GM18868 (cell line): ENCODE measurements at regions not wholly inside any gene's neighbourhood (a gene's known extent, or its start where the extent isn't known, plus 50 kb on each side); places are given as distances from the start of the nearest gene placed in this dataset.

ENCODE experiments used
- ATAC-seq: cut with Tn5 transposase; IDR thresholded peaks from one replicate; pipeline ENCODE4 v1.9.1; 2021; ENCODE audit warnings: mild to moderate bottlenecking, moderate library complexity; ENCODE audit not compliant: unreplicated experiment

GRCh38 chr20:48195121-48195870 lies 410.0 kb upstream of the SULF2 start:
- no peak for ATAC-seq

- no peak for ATAC-seq
Observed at GRCh38 chr20:48194583-48194982, 409.3 kb upstream of the SULF2 start.

- ATAC-seq, result no peak
Observed at GRCh38 chr20:48193627-48194425, 408.5 kb upstream of the SULF2 start.

GRCh38 chr20:48192109-48192508 lies 406.8 kb upstream of the SULF2 start:
- no peak for ATAC-seq

- no peak for ATAC-seq
Observed at GRCh38 chr20:48191200-48191599, 405.9 kb upstream of the SULF2 start.

GRCh38 chr20:48190757-48191156 lies 405.5 kb upstream of the SULF2 start:
- ATAC-seq, result no peak

GRCh38 chr20:48189181-48189580 lies 403.9 kb upstream of the SULF2 start:
- no peak for ATAC-seq

- no peak for ATAC-seq
Observed at GRCh38 chr20:48187851-48188250, 402.6 kb upstream of the SULF2 start.

- no peak for ATAC-seq
Observed at GRCh38 chr20:48186915-48187314, 401.6 kb upstream of the SULF2 start.

GRCh38 chr20:48186447-48186846 lies 401.2 kb upstream of the SULF2 start:
- ATAC-seq, result no peak

- no peak for ATAC-seq
Observed at GRCh38 chr20:48184229-48184628, 398.9 kb upstream of the SULF2 start.

GRCh38 chr20:48181261-48181935 lies 396.1 kb upstream of the SULF2 start:
- no peak for ATAC-seq

- ATAC-seq, result no peak
Observed at GRCh38 chr20:48180618-48181017, 395.3 kb upstream of the SULF2 start.

GRCh38 chr20:48180024-48180423 lies 394.7 kb upstream of the SULF2 start:
- ATAC-seq, result no peak

- no peak for ATAC-seq
Observed at GRCh38 chr20:48178633-48179032, 393.4 kb upstream of the SULF2 start.

- no peak for ATAC-seq
Observed at GRCh38 chr20:48177058-48177457, 391.8 kb upstream of the SULF2 start.

GRCh38 chr20:48176139-48176538 lies 390.9 kb upstream of the SULF2 start:
- no peak for ATAC-seq

GRCh38 chr20:48175261-48175660 lies 390.0 kb upstream of the SULF2 start:
- no peak for ATAC-seq

- no peak for ATAC-seq
Observed at GRCh38 chr20:48172357-48172702, 387.0 kb upstream of the SULF2 start.

GRCh38 chr20:48171626-48172356 lies 386.5 kb upstream of the SULF2 start:
- no peak for ATAC-seq

- no peak for ATAC-seq
Observed at GRCh38 chr20:48171071-48171470, 385.8 kb upstream of the SULF2 start.
